ENCODE measurements at regions not wholly inside any gene's neighbourhood (a gene's known extent, or its start where the extent isn't known, plus 50 kb on each side); places are given as distances from the start of the nearest gene placed in this dataset.

GRCh38 chr6:95511404-95511803 is 65.9 kb upstream of the MANEA start:
- no peak for DNase-seq

- DNase-seq: no peak
Measured at GRCh38 chr6:95515975-95516374, 61.4 kb upstream of the MANEA start.

GRCh38 chr6:95517004-95517403 is 60.3 kb upstream of the MANEA start:
- no peak for DNase-seq

GRCh38 chr6:95517568-95517967 is 59.8 kb upstream of the MANEA start:
- DNase-seq: no peak

- DNase-seq: no peak
Measured at GRCh38 chr6:95518630-95519227, 58.6 kb upstream of the MANEA start.

- no peak for DNase-seq
Measured at GRCh38 chr6:95519228-95520037, 57.9 kb upstream of the MANEA start.

- DNase-seq: no peak
Measured at GRCh38 chr6:95521181-95521580, 56.2 kb upstream of the MANEA start.
